HEK293 (cell line): ENCODE measurements at regions not wholly inside any gene's neighbourhood (a gene's known extent, or its start where the extent isn't known, plus 50 kb on each side); places are given as distances from the start of the nearest gene placed in this dataset.

Experiments
- CTCF ChIP-seq: fragments of 450-650 bp; formaldehyde crosslinking; IDR thresholded peaks from 2 replicates; pipeline ENCODE4 v1.5.1; 2016; ENCODE audit warnings: missing biosample characterization, missing genetic modification characterization
- OSR2 ChIP-seq: fragments of 450-650 bp; formaldehyde crosslinking; IDR thresholded peaks from 2 replicates; pipeline ENCODE4 v1.5.1; 2016; ENCODE audit warnings: missing biosample characterization, missing genetic modification characterization
- TCF7L2 ChIP-seq: IDR thresholded peaks from 2 replicates; pipeline ENCODE4 v1.6.1; 2011; ENCODE audit warnings: low read depth, mild to moderate bottlenecking, inconsistent platforms, low read length, moderate library complexity, borderline replicate concordance
- ZBTB10 ChIP-seq: fragments of 450-650 bp; formaldehyde crosslinking; IDR thresholded peaks from 2 replicates; pipeline ENCODE4 v1.5.1; 2016; ENCODE audit warnings: missing biosample characterization, missing genetic modification characterization
- ZFP37 ChIP-seq: fragments of 450-650 bp; formaldehyde crosslinking; IDR thresholded peaks from 2 replicates; pipeline ENCODE4 v1.5.1; 2016; ENCODE audit warnings: missing biosample characterization, missing genetic modification characterization
- ZNF18 ChIP-seq: fragments of 450-650 bp; formaldehyde crosslinking; IDR thresholded peaks from 2 replicates; pipeline ENCODE4 v1.5.1; 2016; ENCODE audit warnings: missing biosample characterization, missing genetic modification characterization
- ZNF473 ChIP-seq: fragments of 450-650 bp; formaldehyde crosslinking; IDR thresholded peaks from 2 replicates; pipeline ENCODE4 v1.5.1; 2017; ENCODE audit warnings: missing biosample characterization, missing genetic modification characterization
- ZNF558 ChIP-seq: fragments of 450-650 bp; formaldehyde crosslinking; IDR thresholded peaks from 2 replicates; pipeline ENCODE4 v1.5.1; 2016; ENCODE audit warnings: missing biosample characterization, missing genetic modification characterization
- ZNF692 ChIP-seq: fragments of 450-650 bp; formaldehyde crosslinking; IDR thresholded peaks from 2 replicates; pipeline ENCODE4 v1.5.1; 2016; ENCODE audit warnings: missing biosample characterization, missing genetic modification characterization
- ZNF704 ChIP-seq: fragments of 450-650 bp; formaldehyde crosslinking; IDR thresholded peaks from 2 replicates; pipeline ENCODE4 v1.5.1; 2016; ENCODE audit warnings: missing biosample characterization, missing genetic modification characterization

- no peak for TF ChIP-seq ZNF18 (tag by site-specific recombination)
- TF ChIP-seq CTCF (tag by site-specific recombination): no peak
- TF ChIP-seq ZNF692 (tag by site-specific recombination): no peak
- TF ChIP-seq ZNF473 (tag by site-specific recombination): no peak
- no peak for TF ChIP-seq ZNF704 (tag by site-specific recombination)
- TF ChIP-seq TCF7L2: no peak
- no peak for TF ChIP-seq ZFP37 (tag by site-specific recombination)
- TF ChIP-seq ZNF558 (tag by site-specific recombination): no peak
- no peak for TF ChIP-seq OSR2 (tag by site-specific recombination)
- TF ChIP-seq ZBTB10 (tag by site-specific recombination): no peak
Observed at GRCh38 chr4:170230242-170230641, 140.5 kb upstream of the AADAT start.
